Type B pancreatic cell (in vitro differentiated cells): ENCODE measurements at regions not wholly inside any gene's neighbourhood (a gene's known extent, or its start where the extent isn't known, plus 50 kb on each side); places are given as distances from the start of the nearest gene placed in this dataset.

Experiments
- DNase-seq: peaks from one replicate; pipeline ENCODE4 v3.0.0; 2021; ENCODE audit warnings: mixed read lengths; ENCODE audit not compliant: unreplicated experiment; ENCODE audit errors: extremely low spot score
- H3K27ac Mint-ChIP-seq: 2 replicates; pipeline ENCODE4 v1.8.0; 2021; ENCODE audit warnings: mild to moderate bottlenecking, mixed read lengths
- H3K27me3 Mint-ChIP-seq: 2 replicates; pipeline ENCODE4 v1.8.0; 2021; ENCODE audit warnings: mixed read lengths
- H3K36me3 Mint-ChIP-seq: 2 replicates; pipeline ENCODE4 v1.8.0; 2021; ENCODE audit warnings: mixed read lengths
- H3K4me1 Mint-ChIP-seq: one replicate; pipeline ENCODE4 v1.8.0; 2021; ENCODE audit warnings: mixed read lengths; ENCODE audit not compliant: unreplicated experiment
- H3K4me3 Mint-ChIP-seq: 2 replicates; pipeline ENCODE4 v1.8.0; 2021; ENCODE audit warnings: mild to moderate bottlenecking, mixed read lengths
- H3K9me3 Mint-ChIP-seq: 2 replicates; pipeline ENCODE4 v1.8.0; 2021; ENCODE audit warnings: mixed read lengths
- CTCF ChIP-seq: fragments of 200-600 bp; sonication (generic); conservative IDR thresholded peaks from 2 replicates; pipeline ENCODE4 v1.5.0; 2021; ENCODE audit warnings: antibody characterized with exemption, mild to moderate bottlenecking

DNA sequence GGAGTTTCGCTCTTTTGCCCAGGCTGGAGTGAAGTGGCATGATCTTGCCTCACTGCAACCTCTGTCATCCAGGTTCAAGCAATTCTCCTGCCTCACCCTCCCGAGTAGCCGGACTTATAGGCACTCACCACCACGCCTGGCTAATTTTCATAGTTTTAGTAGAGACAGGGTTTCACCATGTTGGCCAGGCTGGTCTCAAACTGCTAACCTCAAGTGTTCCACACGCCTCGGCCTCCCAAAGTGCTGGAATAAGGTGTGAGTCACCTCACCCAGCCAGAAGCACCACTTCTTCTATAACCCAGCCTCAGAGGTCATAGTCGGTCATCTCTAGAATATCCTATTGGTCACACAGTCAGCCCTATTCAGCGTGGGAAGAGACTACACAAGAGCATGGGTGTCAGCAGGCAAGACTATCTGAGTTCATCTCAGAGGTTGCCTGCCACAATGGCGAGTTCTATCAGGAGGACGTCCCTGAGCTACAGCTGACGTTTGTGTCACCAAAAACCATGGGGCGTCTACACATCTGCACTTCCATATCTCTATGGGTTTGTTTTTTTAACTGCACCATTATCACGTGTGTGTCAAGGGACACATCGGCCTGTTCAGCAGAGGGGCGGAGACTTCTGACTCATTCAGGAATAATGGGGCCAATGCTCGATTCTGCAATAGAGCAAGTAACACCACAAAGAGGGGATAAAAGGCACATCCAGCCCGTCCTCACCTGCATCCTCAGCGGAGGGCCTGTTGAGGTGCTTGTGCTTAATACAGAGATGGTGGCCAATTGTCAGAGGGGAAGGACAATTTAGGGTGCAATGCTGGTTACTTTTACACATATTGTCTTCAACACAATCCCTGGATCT lies 256.3 kb upstream of the IRF2BP2 start:
- Mint-ChIP-seq H3K27ac (peak overlapping the region; percentile 26), H3K4me3 (no peak overlapping the region), H3K27me3 (no peaks in the 10 kb centered on the region), H3K4me1 (peaks cover 32% of the 10 kb centered on the region), H3K36me3 (no peaks in the 10 kb centered on the region), H3K9me3 (no peaks in the 10 kb centered on the region)
- no peak for DNase-seq
- TF ChIP-seq CTCF, result no peak

DNA sequence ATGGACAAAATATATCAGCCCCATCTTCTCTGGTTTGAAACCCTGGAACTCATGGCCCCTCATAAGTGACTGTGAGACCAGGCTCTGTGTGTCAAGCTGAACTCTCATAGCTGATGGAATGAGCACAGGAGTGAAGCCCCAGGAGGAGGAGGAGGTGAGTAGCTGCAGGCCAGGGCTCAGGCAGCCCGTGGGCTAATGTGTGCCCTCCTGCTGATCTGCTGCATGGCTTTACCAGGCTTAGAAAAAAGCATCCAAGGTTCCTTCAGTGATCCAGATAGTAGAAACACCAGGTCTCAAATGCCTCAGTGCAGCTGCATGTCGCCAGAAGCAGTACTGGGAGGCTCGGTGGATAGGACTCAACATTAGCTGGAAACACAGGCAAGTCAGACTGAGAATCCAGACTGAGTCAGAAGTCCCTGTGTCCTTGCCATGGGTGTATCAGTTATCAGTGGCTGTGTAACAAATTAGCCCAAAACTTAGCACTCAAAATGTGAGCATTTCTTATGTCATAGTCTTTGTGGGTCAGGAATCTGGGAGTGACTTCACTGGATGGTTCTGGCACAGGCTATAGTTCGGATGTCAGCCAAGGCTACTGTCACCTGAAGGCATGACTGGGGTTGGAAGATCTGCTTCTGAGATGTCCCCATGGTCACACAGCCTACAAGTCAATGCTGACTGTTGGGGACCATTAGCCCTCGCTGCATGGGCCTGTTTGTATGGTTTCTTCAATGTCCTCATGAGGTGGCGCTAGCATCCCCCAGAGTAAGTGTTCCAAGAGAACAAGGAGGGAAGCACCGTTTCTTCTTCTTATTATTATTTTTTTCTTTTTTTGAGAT lies 255.4 kb upstream of the IRF2BP2 start:
- Mint-ChIP-seq H3K4me3 (no peak overlapping the region), H3K36me3 (no peaks in the 10 kb centered on the region), H3K4me1 (peaks cover 29% of the 10 kb centered on the region), H3K27me3 (no peaks in the 10 kb centered on the region), H3K27ac (no peak overlapping the region), H3K9me3 (no peaks in the 10 kb centered on the region)
- DNase-seq, result no peak
- TF ChIP-seq CTCF, result no peak

- no peak for TF ChIP-seq CTCF
- no peak for DNase-seq
- Mint-ChIP-seq H3K4me1 (peaks cover 18% of the 10 kb centered on the region), H3K4me3 (no peak overlapping the region), H3K9me3 (peaks cover 4% of the 10 kb centered on the region), H3K27me3 (no peaks in the 10 kb centered on the region), H3K27ac (no peak overlapping the region), H3K36me3 (no peaks in the 10 kb centered on the region)
Measured at GRCh38 chr1:234864116-234864515, 254.1 kb upstream of the IRF2BP2 start.

GRCh38 chr1:234863551-234863971 lies 253.6 kb upstream of the IRF2BP2 start:
- DNase-seq, result no peak
- Mint-ChIP-seq H3K27ac (no peak overlapping the region), H3K27me3 (no peaks in the 10 kb centered on the region), H3K4me3 (no peak overlapping the region), H3K4me1 (peaks cover 16% of the 10 kb centered on the region), H3K36me3 (no peaks in the 10 kb centered on the region), H3K9me3 (peaks cover 4% of the 10 kb centered on the region)
- no peak for TF ChIP-seq CTCF

DNA sequence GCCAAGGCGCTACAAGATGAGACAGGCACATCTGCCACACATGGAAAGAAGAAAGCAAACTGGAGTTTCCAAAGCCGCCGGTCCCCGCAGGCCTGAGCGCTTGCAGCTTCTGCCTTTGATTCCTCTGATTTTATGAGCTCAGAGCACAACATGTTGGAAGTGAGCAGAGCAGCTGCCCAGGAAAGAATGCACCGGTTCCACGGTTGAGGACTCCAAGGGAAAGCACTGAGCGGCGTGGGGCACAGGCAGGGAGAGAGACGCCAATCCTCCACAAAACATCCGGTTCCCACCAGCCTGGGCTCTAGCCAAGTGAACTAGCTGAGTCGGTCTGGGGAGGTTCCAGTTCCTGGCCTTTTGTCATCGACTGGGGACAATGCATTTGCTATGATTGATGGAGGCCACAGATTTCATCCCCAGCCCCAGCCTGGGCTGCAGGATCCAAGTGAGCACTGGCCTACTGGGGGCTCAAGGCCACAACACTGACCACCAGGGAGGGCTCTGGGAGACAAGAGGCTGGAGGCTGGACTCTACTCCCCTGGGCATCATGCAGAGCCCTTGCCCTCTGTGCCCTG lies 253.1 kb upstream of the IRF2BP2 start:
- Mint-ChIP-seq H3K36me3 (no peaks in the 10 kb centered on the region), H3K4me3 (no peak overlapping the region), H3K27me3 (no peaks in the 10 kb centered on the region), H3K4me1 (peaks cover 16% of the 10 kb centered on the region), H3K27ac (peak overlapping the region; percentile 51), H3K9me3 (peaks cover 4% of the 10 kb centered on the region)
- no peak for DNase-seq
- no peak for TF ChIP-seq CTCF
